Right lobe of liver (tissue), 6 donors: ENCODE measurements at regions not wholly inside any gene's neighbourhood (a gene's known extent, or its start where the extent isn't known, plus 50 kb on each side); places are given as distances from the start of the nearest gene placed in this dataset.

Source experiments
- ATAC-seq, 4 donors: fragments of 200-7000 bp; cut with Tn5 transposase; one replicate each; pipeline ENCODE4 v1.9.1; 2020; ENCODE audit warnings: mild to moderate bottlenecking in 4 of 4, moderate library complexity in 4 of 4
- DNase-seq, 3 donors: peaks; one replicate each; pipeline ENCODE4 v3.0.0-alpha.2; 2020
- H3K27ac ChIP-seq, 3 donors: fragments of 200-600 bp; one replicate each; pipeline ENCODE4 v1.8.0; 2022
- H3K27me3 ChIP-seq, 2 donors: fragments of 200-600 bp; one replicate each; pipeline ENCODE4 v1.8.0; 2022
- H3K36me3 ChIP-seq, 4 donors: fragments of 200-600 bp; sonication (generic) in 1 of 4; one replicate each; pipeline versions ENCODE4 v1.5.1 to v1.8.0; 2017 to 2022; ENCODE audit warnings: control low read depth in 1 of 4
- H3K4me1 ChIP-seq, 4 donors: fragments of 200-600 bp; sonication (generic) in 1 of 4; one replicate each; pipeline versions ENCODE4 v1.5.1 to v1.8.0; 2017 to 2022; ENCODE audit warnings: control low read depth in 1 of 4
- H3K4me3 ChIP-seq, 3 donors: fragments of 200-600 bp; one replicate each; pipeline ENCODE4 v1.8.0; 2022
- H3K9me3 ChIP-seq, 4 donors: fragments of 200-600 bp; sonication (generic) in 1 of 4; one replicate each; pipeline versions ENCODE4 v1.5.1 to v1.8.0; 2017 to 2022; ENCODE audit warnings: control low read depth in 1 of 4
- CTCF ChIP-seq, 4 donors: fragments of 200-600 bp in 3 of 4; fragments of 450-650 bp in 1 of 4; IDR thresholded peaks; one replicate each; pipeline versions ENCODE4 v1.5.1 to v1.8.0; 2016 to 2022; ENCODE audit warnings: antibody characterized with exemption in 4 of 4, mild to moderate bottlenecking in 2 of 4
- POLR2A ChIP-seq: fragments of 450-650 bp; IDR thresholded peaks from one replicate; pipeline ENCODE4 v1.6.1; 2017; ENCODE audit warnings: antibody characterized with exemption, mild to moderate bottlenecking
- WGBS: methylation state at CpG from one replicate; pipeline ENCODE4 v1.1.6; 2018; ENCODE audit warnings: low coverage, low lambda C conversion rate; ENCODE audit not compliant: insufficient coverage; ENCODE audit errors: missing lambda C conversion rate; 5-methylcytosine and 5-hydroxymethylcytosine counted together
- intact Hi-C, 2 donors: fragments of 100-400 bp; cut with DNase I; formaldehyde crosslinking; loops; one replicate each; pipeline versions ENCODE4 v1.11.2 to v1.14.1; 2022
- donor health status: DM: no; HTN: yes; CAD: no.
- donor health status: DM: no; HTN: no; CAD: no.
- donor health status: DM: no; HTN: no; CAD: no.
- donor health status: DM: no; HTN: yes; CAD: no.
- donor health status: DM: no; HTN: yes; CAD: no.

- WGBS = 86% methylated on average over 7 of the region's 7 CpGs
- intact Hi-C loops = no loop called here
- no peak overlapping the region for H3K27ac ChIP-seq
- TF ChIP-seq CTCF (IDR thresholded peaks at IDR 0.05) = no peak
- DNase-seq (no peak), ATAC-seq (no peak)
- H3K4me3 ChIP-seq = no peak overlapping the region
- no peaks in the 10 kb centered on the region for H3K36me3 ChIP-seq
- H3K4me1 ChIP-seq = no peaks in the 10 kb centered on the region
- no peaks in the 10 kb centered on the region for H3K27me3 ChIP-seq
- H3K9me3 ChIP-seq = no peaks in the 10 kb centered on the region
These were observed 205.8 kb upstream of the PLXNA2 start for GRCh38 chr1:208449951-208450350.

GRCh38 chr1:208450958-208451357 lies 206.8 kb upstream of the PLXNA2 start:
- Histone ChIP-seq H3K4me1 (no peaks in the 10 kb centered on the region), H3K9me3 (no peaks in the 10 kb centered on the region), H3K27ac (no peak overlapping the region), H3K27me3 (no peaks in the 10 kb centered on the region), H3K4me3 (no peak overlapping the region), H3K36me3 (no peaks in the 10 kb centered on the region)
- no peak for DNase-seq
- intact Hi-C loops = no loop called here
- 80% methylated on average over 7 of the region's 10 CpGs for WGBS
- TF ChIP-seq POLR2A (no peak), CTCF (IDR thresholded peaks at IDR 0.05) (no peak)
- no peak for ATAC-seq

GRCh38 chr1:208455821-208456220 lies 211.6 kb upstream of the PLXNA2 start:
- DNase-seq = no peak
- intact Hi-C loops = no loop called here
- 56% methylated on average over 3 of the region's 3 CpGs for WGBS

GRCh38 chr1:208456487-208456886 lies 212.3 kb upstream of the PLXNA2 start:
- Histone ChIP-seq H3K27me3 (no peaks in the 10 kb centered on the region), H3K4me1 (no peaks in the 10 kb centered on the region), H3K9me3 (no peaks in the 10 kb centered on the region), H3K36me3 (no peaks in the 10 kb centered on the region), H3K4me3 (no peak overlapping the region), H3K27ac (no peak overlapping the region)
- intact Hi-C loops = no loop called here
- no peak for TF ChIP-seq CTCF (IDR thresholded peaks at IDR 0.05)
- no peak for TF ChIP-seq POLR2A
- no peak for ATAC-seq
- DNase-seq = no peak
- 50% methylated on average over 2 of the region's 2 CpGs for WGBS

More at GRCh38 chr1:208455821-208456220, 211.6 kb upstream of the PLXNA2 start:
- Histone ChIP-seq H3K36me3 (no peaks in the 10 kb centered on the region), H3K9me3 (no peaks in the 10 kb centered on the region), H3K4me3 (no peak overlapping the region), H3K4me1 (no peaks in the 10 kb centered on the region), H3K27ac (no peak overlapping the region), H3K27me3 (no peaks in the 10 kb centered on the region)
- ATAC-seq = no peak
- TF ChIP-seq POLR2A = no peak
- no peak for TF ChIP-seq CTCF (IDR thresholded peaks at IDR 0.05)

GRCh38 chr1:208460823-208461222 lies 216.6 kb upstream of the PLXNA2 start:
- Histone ChIP-seq H3K4me3 (no peak overlapping the region), H3K27me3 (no peaks in the 10 kb centered on the region), H3K4me1 (no peaks in the 10 kb centered on the region), H3K36me3 (no peaks in the 10 kb centered on the region), H3K27ac (no peak overlapping the region), H3K9me3 (no peaks in the 10 kb centered on the region)
- whole genome bisulfite sequencing = 55% methylated on average over 3 of the region's 3 CpGs
- DNase-seq = no peak
- intact Hi-C loops = no loop called here
- TF ChIP-seq CTCF (IDR thresholded peaks at IDR 0.05) (no peak), POLR2A (no peak)
- no peak for ATAC-seq
